GM12878 (cell line): ENCODE measurements at regions not wholly inside any gene's neighbourhood (a gene's known extent, or its start where the extent isn't known, plus 50 kb on each side); places are given as distances from the start of the nearest gene placed in this dataset.

ENCODE experiments used
- ATAC-seq: fragments of 200-7000 bp; cut with Tn5 transposase; 3 replicates; pipeline ENCODE4 v1.9.1; 2020; ENCODE audit warnings: mild to moderate bottlenecking, moderate library complexity
- BruUV-seq: library from RNA; stranded (reverse); fragments of 400-500 nt; replicated peaks from 2 replicates; lab custom pipeline; 2021; lab: Mats Ljungman, UMichigan
- CTCF ChIA-PET: fragments of 300-600 bp; sonication (Branson Sonifier 250); formaldehyde crosslinking; extraction: SDS; loops from one replicate; lab custom pipeline; 2021; ENCODE audit warnings: inconsistent platforms; lab: Yijun Ruan, JAX
- POLR2A ChIA-PET: fragments of 350-600 bp; formaldehyde crosslinking; extraction: SDS; loops from one replicate; lab custom pipeline; 2021; ENCODE audit warnings: inconsistent platforms; lab: Charles Lee
- RAD21 ChIA-PET: fragments of 300-600 bp; sonication (Branson Sonifier 250); formaldehyde crosslinking; loops from one replicate; lab custom pipeline; 2023; ENCODE audit warnings: antibody characterized with exemption; ENCODE audit not compliant: unreplicated experiment; lab: Charles Lee
- SMC1A ChIA-PET: fragments of 300-600 bp; sonication (Branson Sonifier 250); formaldehyde crosslinking; loops from one replicate; lab custom pipeline; 2023; ENCODE audit not compliant: unreplicated experiment, uncharacterized antibody; lab: Charles Lee
- DNase-seq: peaks from one replicate; pipeline ENCODE4 v3.0.0-alpha.2; 2011; ENCODE audit warnings: low read depth, low spot score
- FAIRE-seq: peaks from 3 replicates; lab custom pipeline; 2011; peaks lifted over from hg19 to GRCh38; lab: Jason Lieb, UNC
- H2AFZ ChIP-seq: 2 replicates; pipeline ENCODE4 v1.6.0; 2011; ENCODE audit warnings: low read depth, low read length, control low read depth; ENCODE audit not compliant: control insufficient read depth
- H3K27ac ChIP-seq: 2 replicates; pipeline ENCODE4 v1.5.1; 2011; ENCODE audit warnings: control low read depth; ENCODE audit not compliant: control insufficient read depth, insufficient read depth
- H3K27me3 ChIP-seq, 2 experiments: replicated peaks in 1 of 2; 2 replicates each; pipeline versions ENCODE4 v1.6.0 to v1.6.1; 2011; ENCODE audit warnings: low read length in 1 of 2; ENCODE audit not compliant: control insufficient read depth in 2 of 2, insufficient read depth in 2 of 2
- H3K36me3 ChIP-seq, 2 experiments: 2 replicates each; pipeline ENCODE4 v1.5.1; 2011; ENCODE audit warnings: low read length in 1 of 2; ENCODE audit not compliant: control insufficient read depth in 2 of 2, insufficient read depth in 2 of 2
- H3K4me1 ChIP-seq: 2 replicates; pipeline ENCODE4 v1.6.1; 2011; ENCODE audit warnings: mild to moderate bottlenecking, low read length, moderate library complexity, mixed read lengths; ENCODE audit not compliant: control insufficient read depth, insufficient read depth
- H3K4me2 ChIP-seq: 2 replicates; pipeline ENCODE4 v1.6.0; 2011; ENCODE audit warnings: control low read depth; ENCODE audit not compliant: control insufficient read depth, insufficient read depth
- H3K4me3 ChIP-seq: fragments of 200-600 bp; sonication (generic); 2 replicates; pipeline ENCODE4 v1.5.1; 2016
- H3K79me2 ChIP-seq: 2 replicates; pipeline ENCODE4 v1.6.0; 2011; ENCODE audit warnings: low read length; ENCODE audit not compliant: control insufficient read depth, insufficient read depth
- H3K9ac ChIP-seq: 2 replicates; pipeline ENCODE4 v1.8.0; 2011; ENCODE audit warnings: low read length, control low read depth, mixed read lengths; ENCODE audit not compliant: control insufficient read depth, insufficient read depth
- H3K9me3 ChIP-seq: replicated peaks from 3 replicates; pipeline ENCODE4 v1.5.1; 2011; ENCODE audit warnings: mild to moderate bottlenecking, low read length; ENCODE audit not compliant: control insufficient read depth, insufficient read depth
- H4K20me1 ChIP-seq: 2 replicates; pipeline ENCODE4 v1.6.0; 2011; ENCODE audit not compliant: control insufficient read depth, insufficient read depth
- ASH2L ChIP-seq: fragments of 300-600, 200-600 bp; sonication (generic); IDR thresholded peaks from 2 replicates; pipeline ENCODE4 v1.6.1; 2017; ENCODE audit warnings: low read depth, mild to moderate bottlenecking, borderline replicate concordance
- ATF3 ChIP-seq: IDR thresholded peaks from 2 replicates; pipeline ENCODE4 v1.6.1; 2011; ENCODE audit warnings: low read depth, mild to moderate bottlenecking, low read length, moderate library complexity, borderline replicate concordance; ENCODE audit errors: extremely low read depth
- ATF7 ChIP-seq: fragments of 450-650 bp; IDR thresholded peaks from 2 replicates; pipeline ENCODE4 v1.6.1; 2016; ENCODE audit warnings: low read depth, mild to moderate bottlenecking
- CREM ChIP-seq: IDR thresholded peaks from 2 replicates; pipeline ENCODE4 v1.6.1; 2014; ENCODE audit warnings: antibody characterized with exemption, low read depth
- E2F4 ChIP-seq: IDR thresholded peaks from 2 replicates; pipeline ENCODE4 v1.6.1; 2012; ENCODE audit warnings: low read depth, low read length, improper control_type of control experiment
- EED ChIP-seq: sonication (generic); IDR thresholded peaks from 2 replicates; pipeline ENCODE4 v1.6.1; 2016; ENCODE audit warnings: antibody characterized with exemption, low read depth
- EGR1 ChIP-seq, 2 experiments: IDR thresholded peaks; 1 replicate in 1 of 2; 2 replicates in 1 of 2; pipeline ENCODE4 v1.6.1; 2011 to 2012; ENCODE audit warnings: low read depth in 2 of 2, low read length in 2 of 2, borderline replicate concordance in 1 of 2, mild to moderate bottlenecking in 1 of 2, moderate library complexity in 1 of 2
- ELK1 ChIP-seq: IDR thresholded peaks from 2 replicates; pipeline ENCODE4 v1.6.1; 2012; ENCODE audit warnings: low read depth, low read length, improper control_type of control experiment
- FOXM1 ChIP-seq: IDR thresholded peaks from 2 replicates; pipeline ENCODE4 v1.6.1; 2012; ENCODE audit warnings: low read depth, mild to moderate bottlenecking, inconsistent platforms, low read length, moderate library complexity
- JUNB ChIP-seq: IDR thresholded peaks from 2 replicates; pipeline ENCODE4 v1.6.1; 2016; ENCODE audit warnings: antibody characterized with exemption, mild to moderate bottlenecking
- KDM1A ChIP-seq: fragments of 200-600 bp; sonication (generic); IDR thresholded peaks from 2 replicates; pipeline ENCODE4 v1.6.1; 2016; ENCODE audit warnings: borderline replicate concordance
- NBN ChIP-seq: fragments of 450-650 bp; IDR thresholded peaks from 2 replicates; pipeline ENCODE4 v1.6.1; 2016
- POLR2A ChIP-seq: IDR thresholded peaks from 2 replicates; pipeline ENCODE4 v1.6.1; 2011; ENCODE audit warnings: low read depth, mild to moderate bottlenecking, low read length
- SIX5 ChIP-seq: IDR thresholded peaks from 2 replicates; pipeline ENCODE4 v1.6.1; 2011; ENCODE audit warnings: mild to moderate bottlenecking, low read depth, low read length, moderate library complexity; ENCODE audit not compliant: severe bottlenecking
- ZNF207 ChIP-seq: fragments of 450-650 bp; IDR thresholded peaks from 2 replicates; pipeline ENCODE4 v1.6.1; 2014; ENCODE audit warnings: antibody characterized with exemption, mild to moderate bottlenecking, borderline replicate concordance
- WGBS: methylation state at CpG from one replicate; pipeline ENCODE4 v1.1.6; 2016; ENCODE audit warnings: low lambda C conversion rate; ENCODE audit not compliant: insufficient replicate concordance, insufficient coverage; ENCODE audit errors: missing lambda C conversion rate; 5-methylcytosine and 5-hydroxymethylcytosine counted together
- in situ Hi-C: fragments of 300-500 bp; cut with MboI; formaldehyde crosslinking; loops from 9 replicates; pipeline ENCODE4 v1.14.3; 2018; ENCODE audit warnings: mixed read lengths
- intact Hi-C: fragments of 100-400 bp; cut with micrococcal nuclease; formaldehyde crosslinking; loops from one replicate; pipeline ENCODE4 v1.14.2; 2022; ENCODE audit not compliant: unreplicated experiment
- TF ChIP-seq, protein P1 (sequence below): fragments of 450-650 bp; IDR thresholded peaks from 2 replicates; pipeline ENCODE4 v1.6.1; 2016; ENCODE audit warnings: mild to moderate bottlenecking

- TF ChIP-seq EED, result no peak
- no peak for TF ChIP-seq ATF3
- no peak for TF ChIP-seq POLR2A
- no peak for TF ChIP-seq ZNF207
- TF ChIP-seq KDM1A, result no peak
- no peak for TF ChIP-seq E2F4
- TF ChIP-seq NBN, result no peak
- no peak for TF ChIP-seq EGR1 (IDR thresholded peaks at IDR 0.05; ENCODE audit: borderline replicate concordance in 1 of 2, low read depth in 2 of 2, low read length in 2 of 2)
- TF ChIP-seq ELK1, result no peak
- no peak for TF ChIP-seq SIX5
- no peak for TF ChIP-seq FOXM1
- no peak for TF ChIP-seq ATF7
- no peak for TF ChIP-seq CREM
- no peak for TF ChIP-seq ASH2L
- no peak for TF ChIP-seq JUNB
- TF ChIP-seq, protein P1, sequence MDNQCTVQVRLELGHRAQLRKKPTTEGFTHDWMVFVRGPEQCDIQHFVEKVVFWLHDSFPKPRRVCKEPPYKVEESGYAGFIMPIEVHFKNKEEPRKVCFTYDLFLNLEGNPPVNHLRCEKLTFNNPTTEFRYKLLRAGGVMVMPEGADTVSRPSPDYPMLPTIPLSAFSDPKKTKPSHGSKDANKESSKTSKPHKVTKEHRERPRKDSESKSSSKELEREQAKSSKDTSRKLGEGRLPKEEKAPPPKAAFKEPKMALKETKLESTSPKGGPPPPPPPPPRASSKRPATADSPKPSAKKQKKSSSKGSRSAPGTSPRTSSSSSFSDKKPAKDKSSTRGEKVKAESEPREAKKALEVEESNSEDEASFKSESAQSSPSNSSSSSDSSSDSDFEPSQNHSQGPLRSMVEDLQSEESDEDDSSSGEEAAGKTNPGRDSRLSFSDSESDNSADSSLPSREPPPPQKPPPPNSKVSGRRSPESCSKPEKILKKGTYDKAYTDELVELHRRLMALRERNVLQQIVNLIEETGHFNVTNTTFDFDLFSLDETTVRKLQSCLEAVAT, result no peak
- SMC1A ChIA-PET, result interaction anchor here (0.8 kb wide), 1 partner anchor 48 kb away, joined by 4 read pairs; no protein-coding TSS in a partner anchor
- FAIRE-seq (no peak), DNase-seq (no peak), ATAC-seq (no peak)
- Histone ChIP-seq H3K4me1 (peaks cover 3% of the 10 kb centered on the region; the same call in 1 of the 2 replicates), H3K9ac (no peak overlapping the region), H3K36me3 (no peaks in the 10 kb centered on the region), H3K79me2 (no peaks in the 10 kb centered on the region), H3K9me3 (no peaks in the 10 kb centered on the region; the same call in 2 of the 3 replicates), H2AFZ (no peak overlapping the region), H3K27ac (no peak overlapping the region), H3K4me2 (no peak overlapping the region), H3K4me3 (no peak overlapping the region), H4K20me1 (no peaks in the 10 kb centered on the region), H3K27me3 (no peaks in the 10 kb centered on the region; a peak in 1 of 4 replicates)
- 72% methylated on average over 6 of the region's 6 CpGs for WGBS
- CTCF ChIA-PET, result interaction anchor here (0.5 kb wide), 1 partner anchor 331 kb away, joined by 3 read pairs; no protein-coding TSS in a partner anchor
- intact Hi-C loops (no loop called here), in situ Hi-C loops (no loop called here)
- POLR2A ChIA-PET, result no interaction called here
- no TSS peak for BruUV-seq
- RAD21 ChIA-PET, result interaction anchor here (1.0 kb wide), 1 partner anchor 85 kb away, joined by 3 read pairs; no protein-coding TSS in a partner anchor
Observed at GRCh38 chr9:1791191-1791590, 224.0 kb upstream of the SMARCA2 start.
